ENCODE measurements at regions not wholly inside any gene's neighbourhood (a gene's known extent, or its start where the extent isn't known, plus 50 kb on each side); places are given as distances from the start of the nearest gene placed in this dataset.

GRCh38 chr13:48892688-48893075 lies 83.0 kb upstream of the FNDC3A start:
- no peak for DNase-seq

GRCh38 chr13:48896312-48896711 lies 79.4 kb upstream of the FNDC3A start:
- DNase-seq = no peak

DNA sequence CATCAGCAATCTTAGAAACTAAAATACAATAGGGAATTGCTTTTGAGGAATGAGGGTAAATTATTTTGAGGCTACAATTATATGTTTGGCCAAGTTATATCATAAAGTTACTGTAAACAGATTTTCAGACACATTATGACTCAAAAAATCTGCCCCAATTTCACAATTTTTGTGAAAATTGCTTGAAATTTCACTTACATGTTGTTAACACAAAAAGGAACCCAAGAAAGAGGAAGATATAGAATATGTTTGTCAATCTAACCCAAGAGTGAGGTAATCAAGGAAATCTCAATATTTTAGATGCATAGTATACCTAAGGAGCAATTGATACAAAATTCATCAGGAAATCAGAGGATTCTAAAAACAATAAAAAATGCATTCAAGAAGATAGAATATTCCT lies 73.9 kb upstream of the FNDC3A start:
- no peak for DNase-seq

GRCh38 chr13:48902368-48902767 lies 73.3 kb upstream of the FNDC3A start:
- DNase-seq = no peak

DNA sequence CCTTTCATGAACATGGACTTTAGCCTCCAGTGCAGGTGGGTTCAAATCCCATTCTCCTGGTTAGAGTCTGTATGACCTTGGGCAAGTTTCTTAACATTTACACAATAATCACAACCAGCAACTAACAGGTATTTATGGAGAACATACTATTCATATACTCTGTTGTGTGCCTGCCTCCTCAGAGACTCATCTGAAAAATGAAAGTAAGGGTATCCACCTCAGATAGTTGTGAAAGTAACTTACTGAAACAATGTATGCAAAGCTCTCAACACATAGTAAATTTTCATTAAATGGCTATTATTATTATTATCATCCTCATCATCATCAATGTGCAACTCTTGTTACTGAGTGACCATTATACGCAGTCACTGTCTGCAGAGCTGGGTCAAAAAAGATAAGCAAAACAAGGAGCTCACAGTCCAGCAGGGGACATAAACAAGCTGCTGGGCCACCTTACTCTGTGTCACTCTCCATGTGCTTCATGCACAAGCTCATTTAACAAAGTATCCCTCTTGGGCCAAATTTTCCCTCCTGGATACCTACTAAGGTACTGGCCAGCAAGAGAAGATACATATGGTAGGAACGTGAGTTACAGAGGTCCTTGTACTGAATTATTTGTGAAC lies 70.9 kb upstream of the FNDC3A start:
- no peak for DNase-seq

GRCh38 chr13:48906200-48906599 lies 69.5 kb upstream of the FNDC3A start:
- DNase-seq = no peak

GRCh38 chr13:48908381-48909055 lies 67.2 kb upstream of the FNDC3A start:
- no peak for DNase-seq

DNA sequence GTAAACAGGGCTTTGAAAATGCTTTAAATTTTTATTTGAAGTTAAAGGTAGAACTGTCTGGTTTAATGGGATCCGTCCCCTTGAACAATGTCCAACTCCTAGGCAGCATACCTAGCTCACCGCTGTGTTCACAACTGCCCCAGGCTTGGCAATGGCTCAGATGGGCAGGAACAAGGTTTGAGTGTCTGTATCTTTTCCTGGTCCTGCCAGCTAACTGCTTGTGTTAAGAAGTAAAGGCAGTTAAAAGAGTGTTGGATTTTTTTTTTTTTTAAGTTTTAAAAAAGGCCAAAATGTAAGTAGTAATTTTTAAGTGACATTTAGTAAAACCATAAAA lies 66.7 kb upstream of the FNDC3A start:
- no peak for DNase-seq

DNA sequence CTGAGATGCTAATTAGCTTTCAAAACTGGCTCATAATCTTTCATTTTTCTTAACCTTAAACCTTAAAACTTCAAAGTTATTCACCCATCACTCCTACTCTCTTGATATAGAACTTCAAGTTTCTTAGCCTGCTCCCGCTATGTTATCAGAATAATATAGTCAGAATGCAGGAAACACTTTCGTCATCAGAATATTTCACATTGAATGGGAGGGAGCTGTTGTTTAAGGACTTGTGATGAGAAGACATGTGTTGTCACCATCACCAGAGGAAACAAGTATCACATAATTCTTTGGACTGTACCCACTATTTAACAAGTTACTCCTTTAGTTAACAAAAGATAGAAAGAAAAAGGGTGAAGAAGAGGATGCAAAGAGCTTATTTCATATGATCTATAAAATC lies 65.0 kb upstream of the FNDC3A start:
- no peak for DNase-seq

- DNase-seq = no peak
Measured at GRCh38 chr13:48919751-48920150, 56.0 kb upstream of the FNDC3A start.

DNA sequence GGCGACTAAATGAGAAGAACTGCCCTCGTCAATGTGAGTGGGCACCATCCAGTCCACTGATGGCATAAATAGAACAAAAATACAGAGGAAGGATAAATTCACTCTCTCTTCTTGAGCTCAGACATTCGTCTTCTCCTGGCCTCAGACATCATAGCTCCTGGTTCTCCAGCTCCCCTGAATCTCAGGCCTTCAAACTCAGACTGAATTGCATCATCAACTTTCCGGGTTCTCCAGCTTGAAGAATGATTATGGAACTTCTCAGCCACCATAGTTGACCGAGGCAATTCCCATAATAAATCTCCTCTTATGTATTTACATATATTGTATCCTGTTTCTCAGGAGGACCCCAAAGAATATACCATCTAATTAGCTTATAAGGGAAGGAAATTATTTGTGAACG lies 55.0 kb upstream of the FNDC3A start:
- DNase-seq = no peak

DNA sequence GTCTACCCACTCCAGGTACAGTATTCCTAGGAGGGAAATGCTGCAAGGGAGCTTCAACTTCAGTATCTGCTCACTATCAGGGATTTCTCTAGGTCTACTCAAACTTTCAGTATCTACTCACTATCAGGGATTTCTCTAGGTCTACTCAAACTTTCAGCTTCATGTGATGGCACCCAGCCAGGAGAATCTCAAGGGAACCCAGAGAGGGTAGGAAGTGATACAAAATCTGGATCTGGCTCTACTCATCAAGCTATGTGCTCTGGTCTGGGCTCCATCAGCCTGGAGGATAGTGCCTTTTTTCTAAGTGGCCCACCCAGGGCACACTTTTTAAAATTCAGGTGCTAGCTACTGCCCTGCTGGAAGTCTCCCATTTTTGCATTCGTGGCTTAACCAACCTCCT lies 52.3 kb upstream of the FNDC3A start:
- no peak for DNase-seq

- no peak for DNase-seq
Measured at GRCh38 chr13:48925001-48925400, 50.7 kb upstream of the FNDC3A start.
